ENCODE measurements at regions not wholly inside any gene's neighbourhood (a gene's known extent, or its start where the extent isn't known, plus 50 kb on each side); places are given as distances from the start of the nearest gene placed in this dataset.

- no peak for DNase-seq
Observed at GRCh38 chr5:29367176-29367833, 1826.2 kb upstream of the CDH6 start.

- DNase-seq: no peak
Observed at GRCh38 chr5:29351170-29351569, 1842.3 kb upstream of the CDH6 start.

GRCh38 chr5:29337030-29337429 lies 1856.5 kb upstream of the CDH6 start:
- no peak for DNase-seq

- DNase-seq: no peak
Observed at GRCh38 chr5:29321591-29321990, 1871.9 kb upstream of the CDH6 start.

- DNase-seq: no peak
Observed at GRCh38 chr5:29309359-29309758, 1884.1 kb upstream of the CDH6 start.

GRCh38 chr5:29307478-29307877 lies 1886.0 kb upstream of the CDH6 start:
- no peak for DNase-seq

- DNase-seq: no peak
Observed at GRCh38 chr5:29304545-29304944, 1888.9 kb upstream of the CDH6 start.

- no peak for DNase-seq
Observed at GRCh38 chr5:29296548-29296947, 1896.9 kb upstream of the CDH6 start.

GRCh38 chr5:29277642-29278041 lies 1915.8 kb upstream of the CDH6 start:
- no peak for DNase-seq

GRCh38 chr5:29276371-29276770 lies 1917.1 kb upstream of the CDH6 start:
- DNase-seq: no peak

GRCh38 chr5:29263915-29264351 lies 1929.6 kb upstream of the CDH6 start:
- no peak for DNase-seq

- no peak for DNase-seq
Observed at GRCh38 chr5:29262339-29263123, 1931.0 kb upstream of the CDH6 start.

GRCh38 chr5:29261213-29261612 lies 1932.3 kb upstream of the CDH6 start:
- no peak for DNase-seq

GRCh38 chr5:29252390-29252789 lies 1941.1 kb upstream of the CDH6 start:
- DNase-seq: no peak

GRCh38 chr5:29247346-29248028 lies 1946.0 kb upstream of the CDH6 start:
- no peak for DNase-seq

GRCh38 chr5:29240379-29240778 lies 1953.1 kb upstream of the CDH6 start:
- DNase-seq: no peak

GRCh38 chr5:29239606-29240005 lies 1953.9 kb upstream of the CDH6 start:
- DNase-seq: no peak

GRCh38 chr5:29238115-29238514 lies 1955.4 kb upstream of the CDH6 start:
- DNase-seq: no peak

- DNase-seq: no peak
Observed at GRCh38 chr5:29231154-29231553, 1962.3 kb upstream of the CDH6 start.

GRCh38 chr5:29230591-29230990 lies 1962.9 kb upstream of the CDH6 start:
- DNase-seq: no peak

GRCh38 chr5:29229461-29229860 lies 1964.0 kb upstream of the CDH6 start:
- DNase-seq: no peak

- DNase-seq: no peak
Observed at GRCh38 chr5:29218138-29218537, 1975.3 kb upstream of the CDH6 start.

- DNase-seq: no peak
Observed at GRCh38 chr5:29214839-29215238, 1978.6 kb upstream of the CDH6 start.

GRCh38 chr5:29213475-29213874 lies 1980.0 kb upstream of the CDH6 start:
- DNase-seq: no peak
